Endothelial cell of umbilical vein (primary cell): ENCODE measurements at regions not wholly inside any gene's neighbourhood (a gene's known extent, or its start where the extent isn't known, plus 50 kb on each side); places are given as distances from the start of the nearest gene placed in this dataset.

Experiments used
- BruUV-seq: library from RNA; stranded (reverse); fragments of 400-500 nt; replicated peaks from 2 replicates; lab custom pipeline; 2021; lab: Mats Ljungman, UMichigan
- CTCF ChIA-PET: fragments of 300-600, 350-600 bp; sonication (Branson Sonifier 250); formaldehyde crosslinking; loops from one replicate; lab custom pipeline; 2021; ENCODE audit warnings: antibody characterized with exemption, inconsistent platforms; lab: Charles Lee
- POLR2A ChIA-PET: fragments of 300-600, 350-600 bp; sonication (Branson Sonifier 250); formaldehyde crosslinking; loops from one replicate; lab custom pipeline; 2021; ENCODE audit warnings: antibody characterized with exemption, inconsistent platforms; lab: Charles Lee
- DNase-seq: peaks from one replicate; pipeline ENCODE4 v3.0.0-alpha.2; 2011; ENCODE audit warnings: low read depth, low spot score
- FAIRE-seq: peaks from 2 replicates; lab custom pipeline; 2011; peaks lifted over from hg19 to GRCh38; lab: Jason Lieb, UNC
- H2AFZ ChIP-seq: 2 replicates; pipeline ENCODE4 v1.6.0; 2012; ENCODE audit warnings: low read depth, low read length, control low read depth, inconsistent platforms
- H3K27ac ChIP-seq: 2 replicates; pipeline ENCODE4 v1.5.1; 2011; ENCODE audit warnings: low read depth, mild to moderate bottlenecking, control low read depth, low read length, moderate library complexity; ENCODE audit not compliant: insufficient read depth
- H3K27me3 ChIP-seq, 2 experiments: 2 replicates each; pipeline versions ENCODE4 v1.6.0 to v1.6.1; 2011; ENCODE audit warnings: low read length in 2 of 2, mixed read lengths in 1 of 2; ENCODE audit not compliant: control insufficient read depth in 2 of 2, insufficient read depth in 2 of 2
- H3K36me3 ChIP-seq, 2 experiments: 2 replicates in 1 of 2; 3 replicates in 1 of 2; pipeline ENCODE4 v1.5.1; 2011; ENCODE audit warnings: low read length in 2 of 2, mild to moderate bottlenecking in 1 of 2, moderate library complexity in 1 of 2; ENCODE audit not compliant: control insufficient read depth in 2 of 2, insufficient read depth in 2 of 2; ENCODE audit errors: extremely low read depth in 1 of 2
- H3K4me1 ChIP-seq: 3 replicates; pipeline ENCODE4 v1.5.1; 2011; ENCODE audit warnings: mild to moderate bottlenecking, low read length; ENCODE audit not compliant: control insufficient read depth, insufficient read depth; ENCODE audit errors: extremely low read depth
- H3K4me2 ChIP-seq: 2 replicates; pipeline ENCODE4 v1.6.1; 2011; ENCODE audit warnings: low read length, control low read depth, mixed read lengths; ENCODE audit not compliant: insufficient read depth
- H3K4me3 ChIP-seq, 3 experiments: fragments of 200-600 bp in 1 of 3; sonication (generic), shearing (Covaris generic) in 1 of 3; replicated peaks in 1 of 3; 2 replicates each; pipeline ENCODE4 v1.5.1; 2011 to 2016; ENCODE audit warnings: control low read depth in 3 of 3, low read length in 3 of 3, mild to moderate bottlenecking in 2 of 3, inconsistent platforms in 1 of 3, low read depth in 1 of 3, moderate library complexity in 1 of 3; ENCODE audit not compliant: insufficient read depth in 1 of 3
- H3K79me2 ChIP-seq: 2 replicates; pipeline ENCODE4 v1.6.0; 2012; ENCODE audit warnings: low read length, inconsistent platforms; ENCODE audit not compliant: control insufficient read depth, insufficient read depth
- H3K9ac ChIP-seq: replicated peaks from 2 replicates; pipeline ENCODE3; 2011; ENCODE audit warnings: low read length, control low read depth; ENCODE audit not compliant: insufficient read depth; ENCODE audit errors: extremely low read depth
- H3K9me1 ChIP-seq: replicated peaks from 3 replicates; pipeline ENCODE4 v1.6.0; 2011; ENCODE audit warnings: mild to moderate bottlenecking, low read length; ENCODE audit not compliant: control insufficient read depth, insufficient read depth; ENCODE audit errors: extremely low read depth
- H3K9me3 ChIP-seq: replicated peaks from 2 replicates; pipeline ENCODE4 v1.5.1; 2012; ENCODE audit warnings: low read length, inconsistent platforms; ENCODE audit not compliant: control insufficient read depth, insufficient read depth
- H4K20me1 ChIP-seq: replicated peaks from 2 replicates; pipeline ENCODE3; 2011; ENCODE audit warnings: mild to moderate bottlenecking, low read length; ENCODE audit not compliant: control insufficient read depth, insufficient read depth; ENCODE audit errors: extremely low read depth
- CTCF ChIP-seq, 2 donors: IDR thresholded peaks; 1 replicate in 1 of 2; 2 replicates in 1 of 2; pipeline ENCODE4 v1.5.1; 2011; ENCODE audit warnings: low read length in 2 of 2, mild to moderate bottlenecking in 2 of 2, moderate library complexity in 2 of 2, control low read depth in 1 of 2, inconsistent platforms in 1 of 2, low read depth in 1 of 2; ENCODE audit not compliant: insufficient read depth in 1 of 2; ENCODE audit errors: extremely low read depth in 1 of 2
- EZH2 ChIP-seq: IDR thresholded peaks from 2 replicates; pipeline ENCODE4 v1.6.1; 2012; ENCODE audit warnings: borderline replicate concordance, low read depth, mild to moderate bottlenecking, moderate library complexity, low read length, inconsistent platforms; ENCODE audit not compliant: severe bottlenecking
- FOS ChIP-seq: IDR thresholded peaks from 2 replicates; pipeline ENCODE4 v1.6.1; 2011; ENCODE audit warnings: mild to moderate bottlenecking, low read length, moderate library complexity, borderline replicate concordance; ENCODE audit not compliant: insufficient read depth
- GATA2 ChIP-seq: IDR thresholded peaks from 2 replicates; pipeline ENCODE4 v1.7.0; 2011; ENCODE audit warnings: low read depth, mild to moderate bottlenecking, moderate library complexity, mixed read lengths, low read length; ENCODE audit not compliant: insufficient read length, insufficient read depth
- JUN ChIP-seq: IDR thresholded peaks from 2 replicates; pipeline ENCODE4 v1.6.1; 2011; ENCODE audit warnings: borderline replicate concordance, low read depth; ENCODE audit not compliant: insufficient read length, insufficient read depth
- MAX ChIP-seq: IDR thresholded peaks from 2 replicates; pipeline ENCODE4 v1.6.1; 2011; ENCODE audit not compliant: insufficient read depth, insufficient read length
- MYC ChIP-seq: IDR thresholded peaks from one replicate; pipeline ENCODE4 v1.6.1; 2011; ENCODE audit warnings: mild to moderate bottlenecking, low read depth, low read length
- POLR2A ChIP-seq: IDR thresholded peaks from 2 replicates; pipeline ENCODE4 v1.6.1; 2012; ENCODE audit warnings: low read depth, mild to moderate bottlenecking, control low read depth, low read length
- POLR2AphosphoS5 ChIP-seq: IDR thresholded peaks from 2 replicates; pipeline ENCODE4 v1.6.1; 2012; ENCODE audit warnings: low read depth, mild to moderate bottlenecking, control low read depth, low read length, moderate library complexity; ENCODE audit not compliant: insufficient read depth
- dilution Hi-C: fragments of 300-500 bp; cut with MboI; formaldehyde crosslinking; loops from one replicate; pipeline ENCODE4 v1.15.0; 2019; ENCODE audit warnings: low sequenced_read_pairs; ENCODE audit not compliant: extremely low pct_ligation_motif_present
- intact Hi-C: fragments of 100-400 bp; cut with micrococcal nuclease; formaldehyde crosslinking; loops from one replicate; pipeline ENCODE4 v1.10.0; 2022

- intact Hi-C loops: no loop called here
- Histone ChIP-seq H3K4me2 (no peak overlapping the region), H2AFZ (no peak overlapping the region), H3K4me3 (no peak overlapping the region), H3K9me1 (no peaks in the 10 kb centered on the region), H3K9me3 (no peaks in the 10 kb centered on the region), H4K20me1 (no peaks in the 10 kb centered on the region), H3K27me3 (no peaks in the 10 kb centered on the region), H3K4me1 (no peaks in the 10 kb centered on the region), H3K27ac (no peak overlapping the region), H3K36me3 (no peaks in the 10 kb centered on the region), H3K79me2 (no peaks in the 10 kb centered on the region), H3K9ac (no peak overlapping the region)
- POLR2A ChIA-PET: no interaction called here
- FAIRE-seq (no peak), DNase-seq (no peak)
- CTCF ChIA-PET: no interaction called here
- dilution Hi-C loops: no loop called here
- no peak for TF ChIP-seq JUN
- no peak for TF ChIP-seq MAX
- TF ChIP-seq MYC: no peak
- no peak for TF ChIP-seq GATA2
- TF ChIP-seq POLR2AphosphoS5: no peak
- no peak for TF ChIP-seq CTCF (IDR thresholded peaks at IDR 0.05; ENCODE audit: extremely low read depth in 1 of 2, insufficient read depth in 1 of 2, low read depth in 1 of 2, low read length in 2 of 2)
- TF ChIP-seq FOS: no peak
- no peak for TF ChIP-seq EZH2
- no peak for TF ChIP-seq POLR2A
- BruUV-seq: no TSS peak
Observed at GRCh38 chrY:15510288-15510687, 986.0 kb downstream of the NLGN4Y start.
